ENCODE measurements at regions not wholly inside any gene's neighbourhood (a gene's known extent, or its start where the extent isn't known, plus 50 kb on each side); places are given as distances from the start of the nearest gene placed in this dataset.

- H3K9me3 ChIP-seq (ENCODE audit: low read length) = peaks cover 12% of the 10 kb centered on the region; the same call in 1 of the 2 replicates
- H4K20me1 ChIP-seq (ENCODE audit: low read length) = no peaks in the 10 kb centered on the region
- no peak overlapping the region for H3K4me3 ChIP-seq (ENCODE audit: low read length)
- H3K4me2 ChIP-seq (ENCODE audit: low read length) = no peak overlapping the region
- H3F3A ChIP-seq (ENCODE audit: low read length, unreplicated experiment) = no peaks in the 10 kb centered on the region
- H2AFZ ChIP-seq (ENCODE audit: low read length) = no peak overlapping the region
- H3K9ac ChIP-seq (ENCODE audit: low read length) = no peak overlapping the region
- H3K4me1 ChIP-seq (ENCODE audit: insufficient read depth, low read length) = no peaks in the 10 kb centered on the region
- no peak for ATAC-seq
- H3K27ac ChIP-seq (ENCODE audit: low read length) = no peak overlapping the region
- no peaks in the 10 kb centered on the region for H3K79me2 ChIP-seq (ENCODE audit: low read length)
- BruUV-seq (replicated peaks) = no TSS peak
- ChIA-PET POLR2A (ENCODE audit: unreplicated experiment) (no interaction called here), CTCF (no interaction called here)
- intact Hi-C loops (cut with micrococcal nuclease) = no loop called here
- TF ChIP-seq CTCF (conservative IDR thresholded peaks at IDR 0.05; ENCODE audit: low read depth, low read length) = no peak
- no peak for TF ChIP-seq EZH2 (IDR thresholded peaks at IDR 0.05; ENCODE audit: low read length, unreplicated experiment)
- TF ChIP-seq EZH2phosphoT487 (IDR thresholded peaks at IDR 0.05; ENCODE audit: borderline replicate concordance, low read length) = no peak
- no peak for DNase-seq
- H3K9me2 ChIP-seq (replicated peaks; ENCODE audit: low read length) = no peaks in the 10 kb centered on the region
- H3K36me3 ChIP-seq (ENCODE audit: low read depth, low read length) = no peaks in the 10 kb centered on the region
- no peaks in the 10 kb centered on the region for H3K27me3 ChIP-seq (ENCODE audit: low read length)
These were observed 571.7 kb downstream of the DHX35 start for GRCh38 chr20:39533858-39534257.

- no peaks in the 10 kb centered on the region for H3K79me2 ChIP-seq (ENCODE audit: low read length)
- BruUV-seq (replicated peaks) = no TSS peak
- no peaks in the 10 kb centered on the region for H3K27me3 ChIP-seq (ENCODE audit: low read length)
- H3K4me1 ChIP-seq (ENCODE audit: insufficient read depth, low read length) = no peaks in the 10 kb centered on the region
- H3K4me3 ChIP-seq (ENCODE audit: low read length) = no peak overlapping the region
- H3K27ac ChIP-seq (ENCODE audit: low read length) = no peak overlapping the region
- no peaks in the 10 kb centered on the region for H3K9me2 ChIP-seq (replicated peaks; ENCODE audit: low read length)
- no peak overlapping the region for H3K9ac ChIP-seq (ENCODE audit: low read length)
- no peak for ATAC-seq
- no peaks in the 10 kb centered on the region for H3K36me3 ChIP-seq (ENCODE audit: low read depth, low read length)
- no peak for TF ChIP-seq EZH2phosphoT487 (IDR thresholded peaks at IDR 0.05; ENCODE audit: borderline replicate concordance, low read length)
- no peak for TF ChIP-seq EZH2 (IDR thresholded peaks at IDR 0.05; ENCODE audit: low read length, unreplicated experiment)
- no peak overlapping the region for H2AFZ ChIP-seq (ENCODE audit: low read length)
- H3K4me2 ChIP-seq (ENCODE audit: low read length) = no peak overlapping the region
- H4K20me1 ChIP-seq (ENCODE audit: low read length) = no peaks in the 10 kb centered on the region
- 0 out of 2 replicates have a peak, but pooled peaks cover 3% of the 10 kb centered on the region for H3K9me3 ChIP-seq (ENCODE audit: low read length)
- ChIA-PET POLR2A (ENCODE audit: unreplicated experiment) (no interaction called here), CTCF (no interaction called here)
- DNase-seq = no peak
- H3F3A ChIP-seq (ENCODE audit: low read length, unreplicated experiment) = no peaks in the 10 kb centered on the region
- intact Hi-C loops (cut with micrococcal nuclease) = no loop called here
These were observed 570.1 kb downstream of the DHX35 start for GRCh38 chr20:39532205-39532604.

GRCh38 chr20:39528436-39528835 lies 566.3 kb downstream of the DHX35 start:
- no peaks in the 10 kb centered on the region for H3K79me2 ChIP-seq (ENCODE audit: low read length)
- H3K4me2 ChIP-seq (ENCODE audit: low read length) = no peak overlapping the region
- H2AFZ ChIP-seq (ENCODE audit: low read length) = no peak overlapping the region
- no peak for ATAC-seq
- no peaks in the 10 kb centered on the region for H3K9me2 ChIP-seq (replicated peaks; ENCODE audit: low read length)
- no peak for DNase-seq
- BruUV-seq (replicated peaks) = no TSS peak
- H3K9me3 ChIP-seq (ENCODE audit: low read length) = 0 out of 2 replicates have a peak, but pooled peaks cover 13% of the 10 kb centered on the region
- no peak overlapping the region for H3K4me3 ChIP-seq (ENCODE audit: low read length)
- H3K27me3 ChIP-seq (ENCODE audit: low read length) = no peaks in the 10 kb centered on the region
- ChIA-PET POLR2A (ENCODE audit: unreplicated experiment) (no interaction called here), CTCF (no interaction called here)
- no peaks in the 10 kb centered on the region for H3F3A ChIP-seq (ENCODE audit: low read length, unreplicated experiment)
- H3K36me3 ChIP-seq (ENCODE audit: low read depth, low read length) = no peaks in the 10 kb centered on the region
- intact Hi-C loops (cut with micrococcal nuclease) = no loop called here
- no peak overlapping the region for H3K9ac ChIP-seq (ENCODE audit: low read length)
- H3K4me1 ChIP-seq (ENCODE audit: insufficient read depth, low read length) = no peaks in the 10 kb centered on the region
- no peak for TF ChIP-seq EZH2 (IDR thresholded peaks at IDR 0.05; ENCODE audit: low read length, unreplicated experiment)
- no peak for TF ChIP-seq CTCF (conservative IDR thresholded peaks at IDR 0.05; ENCODE audit: low read depth, low read length)
- no peak for TF ChIP-seq EZH2phosphoT487 (IDR thresholded peaks at IDR 0.05; ENCODE audit: borderline replicate concordance, low read length)
- H3K27ac ChIP-seq (ENCODE audit: low read length) = no peak overlapping the region
- H4K20me1 ChIP-seq (ENCODE audit: low read length) = no peaks in the 10 kb centered on the region
